ENCODE measurements at regions not wholly inside any gene's neighbourhood (a gene's known extent, or its start where the extent isn't known, plus 50 kb on each side); places are given as distances from the start of the nearest gene placed in this dataset.

- DNase-seq (ENCODE audit: low read depth): no peak
- TF ChIP-seq CTCF (IDR thresholded peaks at IDR 0.05; ENCODE audit: low read length, missing control alignments): no peak
- no peak overlapping the region for H3K4me3 ChIP-seq (replicated peaks; ENCODE audit: low read depth, low read length)
Observed at GRCh38 chr20:11542645-11543044, 375.0 kb upstream of the BTBD3 start.

DNA sequence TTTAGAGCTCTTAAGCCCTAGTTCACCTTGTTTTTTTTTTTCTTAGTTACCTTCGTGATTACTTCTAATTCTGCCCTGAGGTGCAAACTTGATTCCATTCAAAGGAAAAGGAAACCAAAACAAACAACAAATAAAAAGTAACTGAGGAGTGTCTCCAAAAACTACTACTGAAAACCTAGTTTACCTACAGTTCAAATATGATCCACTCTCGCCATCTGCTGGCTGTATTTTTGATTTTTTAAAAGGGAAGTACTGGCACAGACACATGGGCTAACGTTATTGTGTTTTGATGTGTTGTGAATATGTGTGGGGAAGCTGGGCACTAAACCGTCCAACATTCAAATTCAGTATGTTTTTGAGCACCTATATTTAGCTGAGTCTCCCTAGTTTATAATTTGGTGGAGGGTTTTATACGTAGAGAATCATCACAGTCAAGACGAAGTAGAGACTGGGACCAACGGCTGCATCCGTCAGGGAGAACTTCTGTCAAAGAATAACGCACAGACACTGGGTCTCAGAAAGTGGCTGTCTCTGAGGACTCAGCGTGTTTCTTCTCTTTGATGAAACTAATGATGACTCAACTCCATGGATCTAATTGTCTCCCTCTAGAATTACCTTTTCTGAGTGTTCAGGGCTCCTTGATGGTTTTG lies 373.5 kb upstream of the BTBD3 start:
- H3K4me3 ChIP-seq (replicated peaks; ENCODE audit: low read depth, low read length): no peak overlapping the region
- DNase-seq (ENCODE audit: low read depth): peak; percentile 87
- TF ChIP-seq CTCF (IDR thresholded peaks at IDR 0.05; ENCODE audit: low read length, missing control alignments): peak; percentile 50

- TF ChIP-seq CTCF (IDR thresholded peaks at IDR 0.05; ENCODE audit: low read length, missing control alignments): no peak
- H3K4me3 ChIP-seq (replicated peaks; ENCODE audit: low read depth, low read length): no peak overlapping the region
- DNase-seq (ENCODE audit: low read depth): no peak
Observed at GRCh38 chr20:11546939-11547338, 370.8 kb upstream of the BTBD3 start.

- H3K4me3 ChIP-seq (replicated peaks; ENCODE audit: low read depth, low read length): no peak overlapping the region
- DNase-seq (ENCODE audit: low read depth): no peak
- no peak for TF ChIP-seq CTCF (IDR thresholded peaks at IDR 0.05; ENCODE audit: low read length, missing control alignments)
Observed at GRCh38 chr20:11549172-11550103, 368.3 kb upstream of the BTBD3 start.

DNA sequence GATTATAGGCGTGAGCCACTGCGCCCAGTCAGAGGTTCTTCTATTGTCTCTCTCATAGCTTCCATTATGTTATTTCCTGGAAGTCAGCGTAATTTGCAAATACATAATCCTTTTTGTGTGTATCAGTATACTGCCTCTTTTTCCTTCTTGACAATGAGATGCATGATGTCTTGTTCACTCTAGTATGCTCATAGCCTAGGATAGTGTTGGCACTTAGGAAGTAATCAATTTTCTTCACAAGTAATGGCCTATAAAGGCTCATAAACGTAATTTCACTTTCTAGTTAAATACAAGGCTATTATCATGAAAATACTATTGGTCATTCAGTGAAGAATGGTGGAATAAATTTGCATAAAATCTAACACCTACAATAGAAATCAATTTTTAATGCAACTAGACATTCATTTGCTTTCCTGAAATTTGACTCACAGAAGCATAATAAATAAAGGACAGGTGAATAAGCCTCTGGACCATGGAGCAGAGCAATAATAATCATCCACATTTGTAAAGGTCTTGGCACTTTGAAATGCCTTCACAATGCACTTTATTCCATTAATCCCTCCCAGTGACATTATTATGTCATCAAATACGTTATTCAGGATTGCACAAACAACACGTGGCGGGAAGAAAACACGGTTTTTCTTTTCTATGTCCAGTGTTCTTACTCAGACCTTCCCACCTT lies 366.9 kb upstream of the BTBD3 start:
- DNase-seq (ENCODE audit: low read depth): no peak
- no peak for TF ChIP-seq CTCF (IDR thresholded peaks at IDR 0.05; ENCODE audit: low read length, missing control alignments)
- H3K4me3 ChIP-seq (replicated peaks; ENCODE audit: low read depth, low read length): no peak overlapping the region

GRCh38 chr20:11551479-11551878 lies 366.2 kb upstream of the BTBD3 start:
- DNase-seq (ENCODE audit: low read depth): no peak
- no peak for TF ChIP-seq CTCF (IDR thresholded peaks at IDR 0.05; ENCODE audit: low read length, missing control alignments)
- no peak overlapping the region for H3K4me3 ChIP-seq (replicated peaks; ENCODE audit: low read depth, low read length)

Data from fibroblast of pulmonary artery (primary cell).